H1 (cell line): ENCODE measurements at regions not wholly inside any gene's neighbourhood (a gene's known extent, or its start where the extent isn't known, plus 50 kb on each side); places are given as distances from the start of the nearest gene placed in this dataset.

Source experiments
- CTCF ChIA-PET: fragments of 300-600 bp; sonication (Branson Sonifier 250); formaldehyde crosslinking; loops from one replicate; lab custom pipeline; 2021; ENCODE audit not compliant: partially characterized antibody; lab: Charles Lee
- POLR2A ChIA-PET: fragments of 300-600 bp; sonication (Branson Sonifier 250); formaldehyde crosslinking; loops from one replicate; lab custom pipeline; 2021; ENCODE audit warnings: inconsistent platforms; ENCODE audit not compliant: partially characterized antibody; lab: Charles Lee
- DNase-seq, 2 experiments: peaks; one replicate each; pipeline versions ENCODE4 v3.0.0 to v3.0.0-alpha.2; 2010 to 2022; ENCODE audit warnings: low spot score in 2 of 2, low read depth in 1 of 2, mixed read lengths in 1 of 2
- FAIRE-seq: peaks from 2 replicates; lab custom pipeline; 2011; peaks lifted over from hg19 to GRCh38; lab: Jason Lieb, UNC
- H2AFZ ChIP-seq: 2 replicates; pipeline ENCODE4 v1.8.1; 2012; ENCODE audit warnings: low read length, inconsistent platforms
- H2AK5ac ChIP-seq: 2 replicates; pipeline ENCODE4 v1.6.1; 2013; ENCODE audit warnings: low read depth, low read length
- H2BK120ac ChIP-seq: replicated peaks from 2 replicates; pipeline ENCODE3; 2013; ENCODE audit warnings: low read depth, low read length, inconsistent platforms
- H2BK12ac ChIP-seq: 2 replicates; pipeline ENCODE4 v1.6.1; 2013; ENCODE audit warnings: low read depth, low read length
- H2BK15ac ChIP-seq: 2 replicates; pipeline ENCODE4 v1.6.1; 2013; ENCODE audit warnings: low read length
- H2BK20ac ChIP-seq: 2 replicates; pipeline ENCODE4 v1.6.1; 2013; ENCODE audit warnings: low read length
- H2BK5ac ChIP-seq: 2 replicates; pipeline ENCODE4 v1.6.1; 2013; ENCODE audit warnings: low read depth, low read length
- H3K14ac ChIP-seq: 2 replicates; pipeline ENCODE4 v1.6.1; 2013; ENCODE audit warnings: inconsistent platforms; ENCODE audit not compliant: insufficient read length
- H3K18ac ChIP-seq: 2 replicates; pipeline ENCODE4 v1.6.1; 2013; ENCODE audit warnings: low read length; ENCODE audit errors: extremely low read depth
- H3K23ac ChIP-seq: 2 replicates; pipeline ENCODE4 v1.6.1; 2013; ENCODE audit warnings: inconsistent platforms; ENCODE audit not compliant: insufficient read length
- H3K23me2 ChIP-seq: 2 replicates; pipeline ENCODE4 v1.6.1; 2013; ENCODE audit warnings: low read depth, low read length
- H3K27ac ChIP-seq: 2 replicates; pipeline ENCODE4 v1.6.1; 2011; ENCODE audit warnings: low read depth, low read length, inconsistent platforms
- H3K27me3 ChIP-seq, 4 experiments: replicated peaks in 1 of 4; 1 replicate in 1 of 4; 2 replicates in 3 of 4; pipeline versions ENCODE4 v1.6.1 to v1.8.1; 2011 to 2013; ENCODE audit warnings: low read length in 3 of 4, mild to moderate bottlenecking in 3 of 4, inconsistent platforms in 2 of 4, mixed read lengths in 2 of 4, moderate library complexity in 1 of 4; ENCODE audit not compliant: control insufficient read depth in 3 of 4, insufficient read depth in 3 of 4; ENCODE audit errors: extremely low read depth in 1 of 4
- H3K36me3 ChIP-seq, 4 experiments: 2 replicates each; pipeline versions ENCODE4 v1.6.1 to v1.8.1; 2011 to 2013; ENCODE audit warnings: mild to moderate bottlenecking in 4 of 4, low read length in 3 of 4, moderate library complexity in 2 of 4, control low read depth in 1 of 4, inconsistent platforms in 1 of 4; ENCODE audit not compliant: insufficient read depth in 4 of 4, control insufficient read depth in 2 of 4
- H3K4ac ChIP-seq: replicated peaks from 2 replicates; pipeline ENCODE3; 2013; ENCODE audit warnings: low read length, low read depth, mixed read lengths, inconsistent platforms; ENCODE audit not compliant: insufficient read length
- H3K4me1 ChIP-seq, 4 experiments: replicated peaks in 1 of 4; 1 replicate in 1 of 4; 2 replicates in 3 of 4; pipeline versions ENCODE4 v1.6.1 to v1.8.1; 2011 to 2013; ENCODE audit warnings: low read length in 3 of 4, inconsistent platforms in 2 of 4, mixed read lengths in 1 of 4; ENCODE audit not compliant: insufficient read depth in 4 of 4, control insufficient read depth in 3 of 4
- H3K4me2 ChIP-seq, 2 experiments: 2 replicates each; pipeline versions ENCODE4 v1.6.1 to v1.8.1; 2011 to 2013; ENCODE audit warnings: low read depth in 2 of 2, low read length in 2 of 2, control low read depth in 1 of 2, inconsistent platforms in 1 of 2, mild to moderate bottlenecking in 1 of 2; ENCODE audit not compliant: insufficient read depth in 1 of 2
- H3K4me3 ChIP-seq, 4 experiments: fragments of 200-600, 300-600 bp in 1 of 4; sonication (generic), shearing (Covaris generic), sonication (Bioruptor Twin) in 1 of 4; 2 replicates each; pipeline versions ENCODE4 v1.5.1 to v1.8.1; 2011 to 2016; ENCODE audit warnings: low read length in 4 of 4, low read depth in 3 of 4, control low read depth in 2 of 4, inconsistent platforms in 2 of 4, mild to moderate bottlenecking in 2 of 4, mixed read lengths in 1 of 4, moderate library complexity in 1 of 4; ENCODE audit not compliant: insufficient read depth in 2 of 4; ENCODE audit errors: extremely low read depth in 1 of 4
- H3K56ac ChIP-seq: replicated peaks from 2 replicates; pipeline ENCODE3; 2013; ENCODE audit warnings: low read depth, mild to moderate bottlenecking, mixed read lengths, low read length, inconsistent platforms; ENCODE audit not compliant: insufficient read length
- H3K79me1 ChIP-seq: 2 replicates; pipeline ENCODE4 v1.6.1; 2013; ENCODE audit warnings: low read depth, low read length, control low read depth
- H3K79me2 ChIP-seq, 2 experiments: 2 replicates each; pipeline versions ENCODE4 v1.6.1 to v1.8.1; 2012 to 2013; ENCODE audit warnings: low read length in 2 of 2, mild to moderate bottlenecking in 2 of 2, inconsistent platforms in 1 of 2; ENCODE audit not compliant: insufficient read depth in 2 of 2, control insufficient read depth in 1 of 2
- H3K9ac ChIP-seq, 4 experiments: replicated peaks in 1 of 4; 1 replicate in 1 of 4; 2 replicates in 3 of 4; pipeline versions ENCODE4 v1.6.1 to v1.8.1; 2011 to 2013; ENCODE audit warnings: low read depth in 3 of 4, low read length in 3 of 4, control low read depth in 2 of 4, mild to moderate bottlenecking in 2 of 4, moderate library complexity in 2 of 4, inconsistent platforms in 1 of 4; ENCODE audit errors: extremely low read depth in 1 of 4
- H3K9me3 ChIP-seq, 2 experiments: 2 replicates each; pipeline versions ENCODE4 v1.6.1 to v1.8.1; 2012 to 2013; ENCODE audit warnings: mild to moderate bottlenecking in 2 of 2, moderate library complexity in 2 of 2, control low read depth in 1 of 2, inconsistent platforms in 1 of 2, low read depth in 1 of 2, low read length in 1 of 2, mixed read lengths in 1 of 2; ENCODE audit not compliant: insufficient read depth in 2 of 2
- H4K20me1 ChIP-seq, 2 experiments: replicated peaks in 1 of 2; 2 replicates each; pipeline versions ENCODE3 to v1.8.1; 2011 to 2013; ENCODE audit warnings: inconsistent platforms in 2 of 2, low read length in 2 of 2, mild to moderate bottlenecking in 1 of 2; ENCODE audit not compliant: insufficient read depth in 2 of 2, control insufficient read depth in 1 of 2
- H4K5ac ChIP-seq: 2 replicates; pipeline ENCODE4 v1.6.1; 2013; ENCODE audit warnings: low read length, low read depth, mixed read lengths, inconsistent platforms; ENCODE audit not compliant: insufficient read length
- H4K8ac ChIP-seq: 2 replicates; pipeline ENCODE4 v1.8.0; 2013; ENCODE audit warnings: mild to moderate bottlenecking, moderate library complexity, low read length, inconsistent platforms; ENCODE audit not compliant: insufficient read depth; ENCODE audit errors: extremely low read depth
- H4K91ac ChIP-seq: replicated peaks from 2 replicates; pipeline ENCODE3; 2013; ENCODE audit warnings: low read length, mixed read lengths, inconsistent platforms; ENCODE audit not compliant: insufficient read length
- ASH2L ChIP-seq: fragments of 200-600, 300-600 bp; sonication (generic); IDR thresholded peaks from one replicate; pipeline ENCODE4 v1.7.1; 2017; ENCODE audit warnings: low read length
- BCL11A ChIP-seq, 2 experiments: IDR thresholded peaks; one replicate each; pipeline ENCODE4 v1.6.1; 2011; ENCODE audit warnings: low read depth in 2 of 2, low read length in 2 of 2, mild to moderate bottlenecking in 2 of 2
- CEBPB ChIP-seq: IDR thresholded peaks from 2 replicates; pipeline ENCODE4 v1.6.1; 2012; ENCODE audit warnings: low read depth, low read length
- EGR1 ChIP-seq: IDR thresholded peaks from 2 replicates; pipeline ENCODE4 v1.6.1; 2011; ENCODE audit warnings: low read depth, low read length, borderline replicate concordance
- JUND ChIP-seq: IDR thresholded peaks from 2 replicates; pipeline ENCODE4 v1.6.1; 2011; ENCODE audit warnings: mild to moderate bottlenecking, improper control_type of control experiment, low read length
- NANOG ChIP-seq: IDR thresholded peaks from 2 replicates; pipeline ENCODE4 v1.6.1; 2011; ENCODE audit warnings: low read length, low read depth, mild to moderate bottlenecking, inconsistent platforms; ENCODE audit not compliant: insufficient read depth, poor library complexity, severe bottlenecking
- SIX5 ChIP-seq: IDR thresholded peaks from 2 replicates; pipeline ENCODE4 v1.6.1; 2011; ENCODE audit warnings: mild to moderate bottlenecking, low read depth, low read length
- SP1 ChIP-seq: IDR thresholded peaks from 2 replicates; pipeline ENCODE4 v1.6.1; 2011; ENCODE audit warnings: low read depth, low read length
- WGBS, 2 experiments: shearing (Covaris generic) in 1 of 2; methylation state at CpG; one replicate each; pipeline versions ENCODE4 v1.1.6 to v1.1.7; 2013 to 2015; ENCODE audit warnings: low lambda C conversion rate in 2 of 2, mixed read lengths in 2 of 2, inconsistent platforms in 1 of 2, low coverage in 1 of 2, missing lambda C conversion rate in 1 of 2; ENCODE audit not compliant: insufficient replicate concordance in 2 of 2, insufficient coverage in 1 of 2, insufficient read length in 1 of 2; ENCODE audit errors: extremely low coverage in 1 of 2, missing lambda C conversion rate in 1 of 2; 5-methylcytosine and 5-hydroxymethylcytosine counted together
- TF ChIP-seq, protein P1 (sequence below): IDR thresholded peaks from 2 replicates; pipeline ENCODE4 v1.6.1; 2012; ENCODE audit warnings: inconsistent platforms

DNA sequence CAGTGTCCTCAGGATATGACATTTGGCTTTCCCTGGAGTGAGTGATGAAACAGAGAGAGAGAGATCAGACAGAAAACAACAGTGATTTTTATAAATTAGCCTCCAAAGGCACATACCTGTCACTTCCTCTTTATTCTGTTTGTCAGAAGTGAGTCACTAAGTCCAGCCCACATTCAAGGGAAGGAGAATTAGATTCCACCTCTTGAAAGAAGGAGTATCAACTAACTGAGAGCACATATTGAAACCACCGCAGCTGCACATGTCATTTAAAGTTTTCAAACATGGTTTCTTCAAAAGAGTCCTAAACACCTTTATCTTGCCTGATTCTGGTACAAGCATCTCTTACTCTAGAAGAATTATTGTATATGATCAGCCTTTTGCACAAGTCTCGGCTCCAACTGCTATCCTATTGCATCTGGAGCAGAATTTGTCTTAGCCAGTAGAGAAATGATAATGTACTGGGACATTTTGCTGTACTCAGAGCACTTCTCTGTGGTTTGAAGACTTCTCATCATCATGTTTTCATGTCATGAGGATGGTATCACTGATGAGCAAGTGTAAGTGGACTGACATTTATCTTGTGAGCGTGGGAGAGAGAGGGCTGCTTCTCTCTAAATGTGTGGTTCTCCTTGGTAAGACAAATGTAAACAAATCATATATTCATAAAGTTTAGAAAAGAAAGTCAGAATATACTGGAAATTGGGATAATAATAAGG is 338.9 kb upstream of the CFAP20DC start:
- H3K79me1 ChIP-seq = no peaks in the 10 kb centered on the region
- H2BK5ac ChIP-seq = no peak overlapping the region
- H3K18ac ChIP-seq = no peak overlapping the region
- H2BK120ac ChIP-seq = no peak overlapping the region
- CTCF ChIA-PET = no interaction called here
- H3K23me2 ChIP-seq = no peaks in the 10 kb centered on the region
- no peak overlapping the region for H3K23ac ChIP-seq
- H2BK15ac ChIP-seq = no peak overlapping the region
- WGBS, 2 experiments = 55% methylated on average over 3 of the region's 3 CpGs; no CpG with 5 or more reads in 1 of the 2 experiments
- H3K4me3 ChIP-seq = no peak overlapping the region
- no peak overlapping the region for H4K8ac ChIP-seq
- DNase-seq = no peak
- H4K5ac ChIP-seq = no peak overlapping the region
- H3K36me3 ChIP-seq = no peaks in the 10 kb centered on the region
- H3K4me2 ChIP-seq = no peak overlapping the region
- no peaks in the 10 kb centered on the region for H3K27me3 ChIP-seq
- H3K27ac ChIP-seq = no peak overlapping the region
- H3K4ac ChIP-seq = no peak overlapping the region
- H2AFZ ChIP-seq = no peak overlapping the region
- H2BK20ac ChIP-seq = no peak overlapping the region
- TF ChIP-seq EGR1 = no peak
- no peak for TF ChIP-seq ASH2L
- no peak for TF ChIP-seq NANOG
- TF ChIP-seq BCL11A (IDR thresholded peaks at IDR 0.05; ENCODE audit: low read depth in 2 of 2, low read length in 2 of 2) = no peak
- no peak for TF ChIP-seq JUND
- TF ChIP-seq, protein P1, sequence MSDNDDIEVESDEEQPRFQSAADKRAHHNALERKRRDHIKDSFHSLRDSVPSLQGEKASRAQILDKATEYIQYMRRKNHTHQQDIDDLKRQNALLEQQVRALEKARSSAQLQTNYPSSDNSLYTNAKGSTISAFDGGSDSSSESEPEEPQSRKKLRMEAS = no peak
- TF ChIP-seq CEBPB = no peak
- no peak for TF ChIP-seq SIX5
- TF ChIP-seq SP1 = no peak
- H3K9ac ChIP-seq = no peak overlapping the region
- H3K56ac ChIP-seq = no peak overlapping the region
- no peak overlapping the region for H2AK5ac ChIP-seq
- no peak for FAIRE-seq
- no peak overlapping the region for H4K91ac ChIP-seq
- H3K14ac ChIP-seq = no peak overlapping the region
- POLR2A ChIA-PET = no interaction called here
- no peaks in the 10 kb centered on the region for H4K20me1 ChIP-seq
- H3K79me2 ChIP-seq = no peaks in the 10 kb centered on the region
- H3K4me1 ChIP-seq = no peaks in the 10 kb centered on the region
- no peaks in the 10 kb centered on the region for H3K9me3 ChIP-seq
- no peak overlapping the region for H2BK12ac ChIP-seq
